B cell (primary cell): ENCODE measurements at regions not wholly inside any gene's neighbourhood (a gene's known extent, or its start where the extent isn't known, plus 50 kb on each side); places are given as distances from the start of the nearest gene placed in this dataset.

Experiments
- ATAC-seq: fragments of 200-7000 bp; cut with Tn5 transposase; one replicate; pipeline ENCODE4 v1.10.0; 2021; ENCODE audit warnings: low read depth, mild to moderate bottlenecking, moderate number of reproducible peaks, moderate library complexity
- CTCF ChIA-PET: fragments of 350-600 bp; sonication (Branson Sonifier 250); formaldehyde crosslinking; loops from one replicate; lab custom pipeline; 2021; ENCODE audit warnings: antibody characterized with exemption, inconsistent platforms; lab: Charles Lee
- POLR2A ChIA-PET: fragments of 350-600 bp; sonication (Branson Sonifier 250); formaldehyde crosslinking; loops from one replicate; lab custom pipeline; 2021; ENCODE audit warnings: antibody characterized with exemption; lab: Charles Lee
- DNase-seq: peaks from one replicate; pipeline ENCODE4 v3.0.0; 2013
- H2AFZ ChIP-seq: 2 replicates; pipeline ENCODE4 v1.6.1; 2012; ENCODE audit warnings: mild to moderate bottlenecking, low read depth, low read length; ENCODE audit not compliant: insufficient read depth, poor library complexity, severe bottlenecking
- H3K27ac ChIP-seq, 2 donors: 1 replicate in 1 of 2; 2 replicates in 1 of 2; pipeline ENCODE4 v1.5.1; 2012 to 2013; ENCODE audit warnings: low read length in 2 of 2, mild to moderate bottlenecking in 2 of 2, moderate library complexity in 1 of 2
- H3K27me3 ChIP-seq, 4 experiments: fragments of 200-600 bp in 1 of 4; sonication (generic) in 1 of 4; replicated peaks in 1 of 4; 1 replicate in 2 of 4; 2 replicates in 2 of 4; pipeline versions ENCODE4 v1.6.1 to v1.7.0; 2013 to 2016; ENCODE audit warnings: low read length in 3 of 4, mild to moderate bottlenecking in 2 of 4, mixed read lengths in 1 of 4, moderate library complexity in 1 of 4; ENCODE audit not compliant: insufficient read depth in 4 of 4, control insufficient read depth in 3 of 4; ENCODE audit errors: control extremely low read depth in 1 of 4
- H3K36me3 ChIP-seq, 2 experiments: replicated peaks in 1 of 2; 1 replicate in 1 of 2; 2 replicates in 1 of 2; pipeline versions ENCODE4 v1.6.1 to v1.7.1; 2013; ENCODE audit warnings: low read length in 1 of 2; ENCODE audit not compliant: insufficient read depth in 2 of 2, control insufficient read depth in 1 of 2; ENCODE audit errors: control extremely low read depth in 1 of 2, extremely low read depth in 1 of 2
- H3K4me1 ChIP-seq, 2 donors: fragments of 200-600 bp in 1 of 2; sonication (generic) in 1 of 2; 1 replicate in 1 of 2; 2 replicates in 1 of 2; pipeline versions ENCODE4 v1.5.1 to v1.6.1; 2013 to 2017; ENCODE audit warnings: low read length in 2 of 2; ENCODE audit not compliant: control insufficient read depth in 2 of 2, insufficient read depth in 2 of 2
- H3K4me2 ChIP-seq: replicated peaks from 2 replicates; pipeline ENCODE3; 2012; ENCODE audit warnings: mild to moderate bottlenecking, low read depth, low read length; ENCODE audit not compliant: poor library complexity, severe bottlenecking
- H3K4me3 ChIP-seq, 5 experiments: fragments of 200-600 bp in 1 of 5; sonication (generic) in 1 of 5; 1 replicate in 3 of 5; 2 replicates in 2 of 5; pipeline versions ENCODE4 v1.5.1 to v1.7.0; 2011 to 2016; ENCODE audit warnings: low read length in 4 of 5, mild to moderate bottlenecking in 4 of 5, low read depth in 2 of 5, control low read depth in 1 of 5, moderate library complexity in 1 of 5; ENCODE audit not compliant: insufficient read depth in 1 of 5; ENCODE audit errors: control extremely low read depth in 1 of 5, extremely low read depth in 1 of 5
- H3K79me2 ChIP-seq: fragments of 200-600 bp; sonication (generic); one replicate; pipeline ENCODE4 v1.6.0; 2016; ENCODE audit warnings: low read length; ENCODE audit not compliant: control insufficient read depth, insufficient read depth
- H3K9ac ChIP-seq: fragments of 200-600 bp; sonication (generic); 2 replicates; pipeline ENCODE4 v1.6.1; 2017; ENCODE audit warnings: mild to moderate bottlenecking, low read length, moderate library complexity
- H3K9me3 ChIP-seq, 3 donors: one replicate each; pipeline versions ENCODE4 v1.6.1 to v1.7.1; 2013; ENCODE audit warnings: low read length in 2 of 3; ENCODE audit not compliant: control insufficient read depth in 2 of 3, insufficient read depth in 1 of 3; ENCODE audit errors: control extremely low read depth in 1 of 3
- H4K20me1 ChIP-seq: 2 replicates; pipeline ENCODE4 v1.6.0; 2012; ENCODE audit warnings: mild to moderate bottlenecking, low read length; ENCODE audit not compliant: insufficient read depth, control insufficient read depth, poor library complexity, severe bottlenecking
- H3K27ac Mint-ChIP-seq: one replicate; pipeline ENCODE4 v1.8.0; 2021; ENCODE audit warnings: mixed read lengths
- H3K27me3 Mint-ChIP-seq: one replicate; pipeline ENCODE4 v1.8.0; 2021; ENCODE audit warnings: mixed read lengths
- H3K4me1 Mint-ChIP-seq: one replicate; pipeline ENCODE4 v1.8.0; 2021; ENCODE audit warnings: mixed read lengths
- H3K4me3 Mint-ChIP-seq: one replicate; pipeline ENCODE4 v1.8.0; 2021; ENCODE audit warnings: mixed read lengths
- H3K9me3 Mint-ChIP-seq: one replicate; pipeline ENCODE4 v1.8.0; 2022; ENCODE audit warnings: mixed read lengths; ENCODE audit not compliant: insufficient read depth
- CTCF ChIP-seq: fragments of 200-600 bp; IDR thresholded peaks from one replicate; pipeline ENCODE4 v1.8.0; 2022; ENCODE audit warnings: antibody characterized with exemption, mild to moderate bottlenecking
- EZH2 ChIP-seq: IDR thresholded peaks from 2 replicates; pipeline ENCODE4 v1.6.1; 2012; ENCODE audit warnings: borderline replicate concordance, low read depth, mild to moderate bottlenecking, moderate library complexity, low read length; ENCODE audit not compliant: insufficient read depth, poor library complexity, severe bottlenecking
- WGBS: methylation state at CpG from one replicate; pipeline ENCODE4 v1.1.5; 2013; ENCODE audit warnings: missing lambda C conversion rate; ENCODE audit not compliant: insufficient coverage; 5-methylcytosine and 5-hydroxymethylcytosine counted together
- intact Hi-C: fragments of 100-400 bp; cut with micrococcal nuclease; formaldehyde crosslinking; loops from one replicate; pipeline ENCODE4 v1.10.0; 2022

GRCh38 chr1:54493608-54494007 is 54.4 kb upstream of the ACOT11 start:
- H3K9me3 Mint-ChIP-seq = no peaks in the 10 kb centered on the region
- Histone ChIP-seq H3K79me2 (no peaks in the 10 kb centered on the region), H3K27me3 (peaks cover 0 to 19% (median 7%) of the 10 kb centered on the region in 4 experiments), H3K9me3 (peaks cover 0 to 24% (median 17%) of the 10 kb centered on the region in 3 donors), H3K27ac (no peak overlapping the region), H3K4me2 (no peak overlapping the region), H2AFZ (no peak overlapping the region), H3K36me3 (no peaks in the 10 kb centered on the region), H3K4me1 (peaks cover 14 to 29% of the 10 kb centered on the region in 2 donors), H3K4me3 (no peak overlapping the region), H4K20me1 (no peaks in the 10 kb centered on the region), H3K9ac (no peak overlapping the region)
- POLR2A ChIA-PET = no interaction called here
- ATAC-seq = no peak
- no peak for DNase-seq
- H3K27ac Mint-ChIP-seq = no peak overlapping the region
- peaks cover 45% of the 10 kb centered on the region for H3K27me3 Mint-ChIP-seq
- 25% methylated on average over 1 of the region's 2 CpGs for WGBS
- intact Hi-C loops = no loop called here
- H3K4me1 Mint-ChIP-seq = peaks cover 26% of the 10 kb centered on the region
- no peak overlapping the region for H3K4me3 Mint-ChIP-seq
- TF ChIP-seq CTCF = no peak
- no peak for TF ChIP-seq EZH2
- CTCF ChIA-PET = no interaction called here

GRCh38 chr1:54490361-54491248 is 57.4 kb upstream of the ACOT11 start:
- ChIA-PET CTCF (interaction anchor here (0.7 to 4.5 kb wide), 16 partner anchors 10 to 629 kb away, joined by 3 to 61 read pairs (median 8); partner anchors contain the start of genes CYB5RL, MRPL37 and TTC22), POLR2A (no interaction called here)
- Histone ChIP-seq H3K27ac (no peak overlapping the region), H3K4me3 (no peak overlapping the region), H4K20me1 (no peaks in the 10 kb centered on the region), H3K27me3 (peaks cover 0 to 11% (median 4%) of the 10 kb centered on the region in 4 experiments), H3K9ac (no peak overlapping the region), H3K4me1 (peaks cover 17 to 37% of the 10 kb centered on the region in 2 donors), H3K4me2 (no peak overlapping the region), H3K79me2 (no peaks in the 10 kb centered on the region), H3K36me3 (no peaks in the 10 kb centered on the region), H3K9me3 (peaks cover 0 to 9% (median 0%) of the 10 kb centered on the region in 3 donors), H2AFZ (no peak overlapping the region)
- intact Hi-C loops = no loop called here
- Mint-ChIP-seq H3K27me3 (peaks cover 22% of the 10 kb centered on the region), H3K4me3 (peak overlapping the region; percentile 16), H3K4me1 (peaks cover 22% of the 10 kb centered on the region), H3K27ac (peak overlapping the region; percentile 15), H3K9me3 (no peaks in the 10 kb centered on the region)
- 29% methylated on average over 17 of the region's 22 CpGs for WGBS
- TF ChIP-seq CTCF = no peak
- TF ChIP-seq EZH2 = no peak
- peak; percentile 22 for DNase-seq
- no peak for ATAC-seq
